ENCODE measurements at regions not wholly inside any gene's neighbourhood (a gene's known extent, or its start where the extent isn't known, plus 50 kb on each side); places are given as distances from the start of the nearest gene placed in this dataset.

DNA sequence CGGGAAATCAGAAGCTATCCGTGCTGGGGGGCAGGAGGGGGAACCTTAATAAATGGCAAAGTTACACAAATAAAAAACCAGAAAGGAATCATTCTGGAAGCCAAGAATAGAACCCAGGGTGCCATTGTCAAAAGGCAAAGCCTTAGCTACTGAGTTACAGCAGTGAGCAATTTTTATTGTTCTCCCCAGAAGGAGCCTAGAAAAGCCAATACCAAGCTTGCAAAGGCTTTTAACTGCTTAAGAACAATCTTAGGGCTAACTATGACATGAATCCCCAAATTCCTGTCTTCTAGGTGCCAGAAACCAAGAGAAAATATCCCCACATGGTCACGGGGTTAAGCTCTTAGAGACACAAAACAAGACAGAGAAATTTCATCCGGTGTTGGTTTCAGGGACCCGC is 482.7 kb downstream of the CCSER2 start:
- no peaks in the 10 kb centered on the region for H3K36me3 ChIP-seq (ENCODE audit: insufficient read depth in 1 of 2, low read depth in 1 of 2)
- no peaks in the 10 kb centered on the region for H3K9me3 ChIP-seq
- ATAC-seq (no peak), DNase-seq (no peak)
- no peak overlapping the region for H3K4me3 ChIP-seq
- intact Hi-C loops (cut with DNase I) = no loop called here
- no peaks in the 10 kb centered on the region for H3K27me3 ChIP-seq (ENCODE audit: insufficient read depth in 3 of 3, low read length in 2 of 3)
- H3K4me1 ChIP-seq = no peaks in the 10 kb centered on the region
- H3K27ac ChIP-seq = no peak overlapping the region
- TF ChIP-seq, protein P1, sequence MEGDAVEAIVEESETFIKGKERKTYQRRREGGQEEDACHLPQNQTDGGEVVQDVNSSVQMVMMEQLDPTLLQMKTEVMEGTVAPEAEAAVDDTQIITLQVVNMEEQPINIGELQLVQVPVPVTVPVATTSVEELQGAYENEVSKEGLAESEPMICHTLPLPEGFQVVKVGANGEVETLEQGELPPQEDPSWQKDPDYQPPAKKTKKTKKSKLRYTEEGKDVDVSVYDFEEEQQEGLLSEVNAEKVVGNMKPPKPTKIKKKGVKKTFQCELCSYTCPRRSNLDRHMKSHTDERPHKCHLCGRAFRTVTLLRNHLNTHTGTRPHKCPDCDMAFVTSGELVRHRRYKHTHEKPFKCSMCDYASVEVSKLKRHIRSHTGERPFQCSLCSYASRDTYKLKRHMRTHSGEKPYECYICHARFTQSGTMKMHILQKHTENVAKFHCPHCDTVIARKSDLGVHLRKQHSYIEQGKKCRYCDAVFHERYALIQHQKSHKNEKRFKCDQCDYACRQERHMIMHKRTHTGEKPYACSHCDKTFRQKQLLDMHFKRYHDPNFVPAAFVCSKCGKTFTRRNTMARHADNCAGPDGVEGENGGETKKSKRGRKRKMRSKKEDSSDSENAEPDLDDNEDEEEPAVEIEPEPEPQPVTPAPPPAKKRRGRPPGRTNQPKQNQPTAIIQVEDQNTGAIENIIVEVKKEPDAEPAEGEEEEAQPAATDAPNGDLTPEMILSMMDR (IDR thresholded peaks at IDR 0.05) = no peak
- WGBS, 3 donors = 47 to 64% (median 55%) methylated on average over 5 of the region's 5 CpGs

DNA sequence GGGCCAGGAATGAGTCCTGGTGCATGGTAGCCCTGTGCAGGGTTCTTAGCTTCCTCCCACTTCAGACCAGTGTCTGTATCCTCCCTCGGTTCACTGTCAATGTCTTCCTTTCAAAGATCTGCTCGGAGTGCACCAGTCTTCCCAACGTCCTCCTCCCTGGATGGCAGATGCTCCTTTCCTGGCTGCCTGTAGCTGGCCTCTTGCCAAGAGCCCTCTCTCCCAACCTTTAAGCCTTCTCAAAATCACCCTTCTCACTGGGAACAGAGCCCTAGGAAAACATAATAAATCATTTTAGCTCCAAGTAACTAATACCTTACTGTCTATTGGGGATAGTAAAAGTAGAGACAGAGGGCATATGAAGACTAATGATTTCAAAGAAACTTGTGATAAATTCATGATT is 490.6 kb downstream of the CCSER2 start:
- intact Hi-C loops (cut with DNase I) = no loop called here
- Histone ChIP-seq H3K4me3 (no peak overlapping the region), H3K36me3 (ENCODE audit: insufficient read depth in 1 of 2, low read depth in 1 of 2) (no peaks in the 10 kb centered on the region), H3K27ac (no peak overlapping the region), H3K4me1 (no peaks in the 10 kb centered on the region), H3K9me3 (no peaks in the 10 kb centered on the region), H3K27me3 (ENCODE audit: insufficient read depth in 3 of 3, low read length in 2 of 3) (no peaks in the 10 kb centered on the region)
- TF ChIP-seq, protein P1 (IDR thresholded peaks at IDR 0.05) = no peak
- WGBS, 3 donors = 56 to 70% (median 63%) methylated on average over 3 of the region's 3 CpGs
- no peak for DNase-seq
- ATAC-seq = no peak

DNA sequence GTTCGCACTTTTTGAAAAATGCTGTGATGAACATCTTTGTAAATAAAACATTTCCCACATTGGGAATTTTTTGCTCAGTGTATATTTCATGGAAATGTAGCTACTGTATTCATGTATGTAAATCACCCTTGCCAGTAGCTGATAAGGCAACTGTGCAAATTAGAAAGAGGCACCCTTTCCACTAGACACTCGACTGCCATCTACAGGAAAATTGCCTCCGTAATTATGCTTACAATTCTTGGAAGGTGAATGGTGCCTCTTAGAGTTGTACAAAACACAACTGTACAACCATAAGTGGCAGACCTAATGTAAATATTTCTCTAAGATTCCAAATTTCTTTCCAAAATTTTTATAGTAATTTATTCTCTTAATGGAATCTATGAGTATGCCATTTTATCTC is 491.7 kb downstream of the CCSER2 start:
- ATAC-seq = no peak
- no peaks in the 10 kb centered on the region for H3K4me1 ChIP-seq
- no peaks in the 10 kb centered on the region for H3K9me3 ChIP-seq
- no peak overlapping the region for H3K4me3 ChIP-seq
- intact Hi-C loops (cut with DNase I) = no loop called here
- WGBS, 3 donors = 67 to 76% (median 75%) methylated on average over 3 of the region's 3 CpGs
- no peaks in the 10 kb centered on the region for H3K36me3 ChIP-seq (ENCODE audit: insufficient read depth in 1 of 2, low read depth in 1 of 2)
- H3K27me3 ChIP-seq (ENCODE audit: insufficient read depth in 3 of 3, low read length in 2 of 3) = no peaks in the 10 kb centered on the region
- TF ChIP-seq, protein P1 (IDR thresholded peaks at IDR 0.05) = no peak
- no peak overlapping the region for H3K27ac ChIP-seq
- no peak for DNase-seq

DNA sequence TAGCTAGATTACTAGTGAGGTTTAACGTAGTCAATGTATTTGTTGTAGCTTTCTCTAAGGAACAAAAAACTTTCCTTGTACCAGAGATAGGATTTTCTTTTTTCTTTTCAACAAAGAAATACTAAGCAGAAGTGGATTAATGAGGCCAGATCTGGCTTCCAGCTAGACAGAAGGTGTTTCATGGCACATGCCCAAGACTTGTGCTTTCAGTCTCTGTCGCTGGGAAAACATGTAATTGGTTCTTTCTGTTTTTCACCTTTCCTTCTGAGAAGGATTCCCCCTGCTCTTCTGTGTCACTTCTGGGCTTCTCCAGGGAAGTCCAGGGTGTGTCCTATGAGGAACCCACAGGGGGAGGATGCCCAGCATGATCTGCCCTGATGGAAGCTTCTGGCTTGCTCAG is 492.2 kb downstream of the CCSER2 start:
- Histone ChIP-seq H3K36me3 (ENCODE audit: insufficient read depth in 1 of 2, low read depth in 1 of 2) (no peaks in the 10 kb centered on the region), H3K27ac (no peak overlapping the region), H3K4me1 (no peaks in the 10 kb centered on the region), H3K4me3 (no peak overlapping the region), H3K27me3 (ENCODE audit: insufficient read depth in 3 of 3, low read length in 2 of 3) (no peaks in the 10 kb centered on the region), H3K9me3 (no peaks in the 10 kb centered on the region)
- 76 to 80% (median 78%) methylated on average over 2 of the region's 2 CpGs for whole genome bisulfite sequencing, 3 donors
- TF ChIP-seq, protein P1 (IDR thresholded peaks at IDR 0.05) = no peak
- intact Hi-C loops (cut with DNase I) = no loop called here
- DNase-seq (no peak), ATAC-seq (no peak)

DNA sequence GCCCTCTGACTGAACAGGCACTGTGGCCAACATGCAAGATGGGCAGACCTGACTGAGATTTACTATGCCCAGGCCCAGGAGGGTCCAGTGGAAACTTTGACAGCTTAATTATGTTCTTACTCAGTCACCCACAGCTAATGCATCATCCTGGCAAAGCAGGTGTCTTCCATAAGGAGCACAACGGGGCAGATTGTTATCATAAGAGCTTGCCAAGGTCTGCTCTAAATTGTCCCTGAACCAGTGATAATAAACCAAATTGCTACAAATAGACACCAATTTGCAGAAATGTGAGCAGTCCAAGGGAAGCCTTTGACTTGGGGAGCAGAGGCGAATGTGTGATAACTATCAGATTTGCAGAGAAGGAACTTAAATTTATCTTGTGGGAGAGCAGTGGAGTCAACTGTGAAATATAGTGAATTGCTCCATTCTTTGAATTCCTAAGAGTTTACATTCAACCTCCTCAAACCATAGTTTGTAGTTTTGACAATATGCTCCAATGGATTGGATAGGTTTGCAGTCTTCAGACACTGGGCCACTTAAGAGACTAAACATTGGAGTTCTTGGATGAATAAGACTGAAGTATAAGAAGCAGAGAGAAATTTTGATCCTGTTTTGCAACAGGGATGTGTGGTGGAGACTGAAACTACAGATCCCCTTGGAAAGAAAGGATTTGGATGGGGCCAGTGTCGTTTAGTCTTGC is 494.7 kb downstream of the CCSER2 start:
- ATAC-seq = no peak
- no peaks in the 10 kb centered on the region for H3K9me3 ChIP-seq
- WGBS, 3 donors = 44 to 55% (median 44%) methylated on average over 3 of the region's 3 CpGs
- intact Hi-C loops (cut with DNase I) = no loop called here
- DNase-seq = no peak
- no peaks in the 10 kb centered on the region for H3K4me1 ChIP-seq
- TF ChIP-seq, protein P1 (IDR thresholded peaks at IDR 0.05) = no peak
- no peak overlapping the region for H3K27ac ChIP-seq
- H3K36me3 ChIP-seq (ENCODE audit: insufficient read depth in 1 of 2, low read depth in 1 of 2) = no peaks in the 10 kb centered on the region
- H3K27me3 ChIP-seq (ENCODE audit: insufficient read depth in 3 of 3, low read length in 2 of 3) = no peaks in the 10 kb centered on the region
- H3K4me3 ChIP-seq = no peak overlapping the region

All from psoas muscle (tissue), 7 donors.